Limb (tissue), 2 donors: ENCODE measurements at regions not wholly inside any gene's neighbourhood (a gene's known extent, or its start where the extent isn't known, plus 50 kb on each side); places are given as distances from the start of the nearest gene placed in this dataset.
A peak's percentile ranks its signal among the peaks of the same experiment; 100 is the strongest.

Experiments
- DNase-seq, 2 donors: peaks; one replicate each; pipeline ENCODE4 v3.0.0-alpha.2; 2016; ENCODE audit errors: extremely low spot score in 2 of 2

- DNase-seq: no peak
Measured at GRCh38 chrX:39137363-39137954, 336.2 kb downstream of the MID1IP1 start.

GRCh38 chrX:39140581-39140980, 339.3 kb downstream of the MID1IP1 start:
- no peak for DNase-seq

GRCh38 chrX:39144323-39144722, 343.1 kb downstream of the MID1IP1 start:
- DNase-seq: no peak

- no peak for DNase-seq
Measured at GRCh38 chrX:39144956-39145355, 343.7 kb downstream of the MID1IP1 start.

GRCh38 chrX:39145859-39146258, 344.6 kb downstream of the MID1IP1 start:
- no peak for DNase-seq

- peak; percentile 6 to 78 for DNase-seq
Measured at GRCh38 chrX:39149761-39150160, 348.5 kb downstream of the MID1IP1 start.

- no peak for DNase-seq
Measured at GRCh38 chrX:39150220-39150619, 349.0 kb downstream of the MID1IP1 start.

- no peak for DNase-seq
Measured at GRCh38 chrX:39150621-39151020, 349.4 kb downstream of the MID1IP1 start.

GRCh38 chrX:39152106-39152649, 350.9 kb downstream of the MID1IP1 start:
- DNase-seq: peak in 1 of 2 donors; percentile 68

GRCh38 chrX:39156051-39156450, 354.8 kb downstream of the MID1IP1 start:
- no peak for DNase-seq

GRCh38 chrX:39157006-39157405, 355.7 kb downstream of the MID1IP1 start:
- DNase-seq: no peak

- DNase-seq: no peak
Measured at GRCh38 chrX:39157796-39158195, 356.5 kb downstream of the MID1IP1 start.

GRCh38 chrX:39158801-39159657, 357.8 kb downstream of the MID1IP1 start:
- DNase-seq: no peak

GRCh38 chrX:39159921-39160507, 358.8 kb downstream of the MID1IP1 start:
- DNase-seq: no peak

- no peak for DNase-seq
Measured at GRCh38 chrX:39161611-39162255, 360.5 kb downstream of the MID1IP1 start.

GRCh38 chrX:39162322-39162735, 361.1 kb downstream of the MID1IP1 start:
- DNase-seq: peak in 1 of 2 donors; percentile 49

- DNase-seq: no peak
Measured at GRCh38 chrX:39163581-39164126, 362.4 kb downstream of the MID1IP1 start.

GRCh38 chrX:39164212-39164611, 363.0 kb downstream of the MID1IP1 start:
- DNase-seq: no peak

GRCh38 chrX:39165185-39165584, 363.9 kb downstream of the MID1IP1 start:
- DNase-seq: no peak

- no peak for DNase-seq
Measured at GRCh38 chrX:39165773-39166172, 364.5 kb downstream of the MID1IP1 start.

GRCh38 chrX:39167791-39168190, 366.5 kb downstream of the MID1IP1 start:
- DNase-seq: no peak
